Cardiac muscle cell (in vitro differentiated cells and primary cell): ENCODE measurements at regions not wholly inside any gene's neighbourhood (a gene's known extent, or its start where the extent isn't known, plus 50 kb on each side); places are given as distances from the start of the nearest gene placed in this dataset.

Experiments
- DNase-seq, 2 donors: peaks; one replicate each; pipeline versions ENCODE4 v3.0.0 to v3.0.0-alpha.2; 2010 to 2017; ENCODE audit warnings: low read depth in 1 of 2, low spot score in 1 of 2
- H3K27ac ChIP-seq: fragments of 200-600 bp; sonication (generic); 2 replicates; pipeline ENCODE4 v1.5.1; 2016
- H3K27me3 ChIP-seq: fragments of 200-600 bp; sonication (generic); 2 replicates; pipeline ENCODE4 v1.6.0; 2016; ENCODE audit warnings: control low read depth
- H3K36me3 ChIP-seq: fragments of 200-600 bp; sonication (generic); 2 replicates; pipeline ENCODE4 v1.5.1; 2016; ENCODE audit warnings: control low read depth
- H3K4me1 ChIP-seq: fragments of 200-600 bp; sonication (generic); 2 replicates; pipeline ENCODE4 v1.8.1; 2017; ENCODE audit warnings: low read depth, mild to moderate bottlenecking, mixed run types
- H3K4me3 ChIP-seq: fragments of 200-600 bp; sonication (generic); 2 replicates; pipeline ENCODE4 v1.5.1; 2016; ENCODE audit warnings: mild to moderate bottlenecking
- H3K9me3 ChIP-seq: fragments of 200-600 bp; sonication (generic); 2 replicates; pipeline ENCODE4 v1.5.1; 2017; ENCODE audit warnings: low read depth, mild to moderate bottlenecking, control low read depth
- TF ChIP-seq, protein P1 (sequence below): IDR thresholded peaks from 2 replicates; pipeline ENCODE4 v1.5.1; 2012; ENCODE audit warnings: low read depth, mild to moderate bottlenecking, low read length

- Histone ChIP-seq H3K9me3 (no peaks in the 10 kb centered on the region), H3K27me3 (peaks cover 5% of the 10 kb centered on the region), H3K27ac (no peak overlapping the region), H3K36me3 (no peaks in the 10 kb centered on the region), H3K4me1 (peaks cover 11% of the 10 kb centered on the region), H3K4me3 (no peak overlapping the region)
- TF ChIP-seq, protein P1, sequence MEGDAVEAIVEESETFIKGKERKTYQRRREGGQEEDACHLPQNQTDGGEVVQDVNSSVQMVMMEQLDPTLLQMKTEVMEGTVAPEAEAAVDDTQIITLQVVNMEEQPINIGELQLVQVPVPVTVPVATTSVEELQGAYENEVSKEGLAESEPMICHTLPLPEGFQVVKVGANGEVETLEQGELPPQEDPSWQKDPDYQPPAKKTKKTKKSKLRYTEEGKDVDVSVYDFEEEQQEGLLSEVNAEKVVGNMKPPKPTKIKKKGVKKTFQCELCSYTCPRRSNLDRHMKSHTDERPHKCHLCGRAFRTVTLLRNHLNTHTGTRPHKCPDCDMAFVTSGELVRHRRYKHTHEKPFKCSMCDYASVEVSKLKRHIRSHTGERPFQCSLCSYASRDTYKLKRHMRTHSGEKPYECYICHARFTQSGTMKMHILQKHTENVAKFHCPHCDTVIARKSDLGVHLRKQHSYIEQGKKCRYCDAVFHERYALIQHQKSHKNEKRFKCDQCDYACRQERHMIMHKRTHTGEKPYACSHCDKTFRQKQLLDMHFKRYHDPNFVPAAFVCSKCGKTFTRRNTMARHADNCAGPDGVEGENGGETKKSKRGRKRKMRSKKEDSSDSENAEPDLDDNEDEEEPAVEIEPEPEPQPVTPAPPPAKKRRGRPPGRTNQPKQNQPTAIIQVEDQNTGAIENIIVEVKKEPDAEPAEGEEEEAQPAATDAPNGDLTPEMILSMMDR, result no peak
- no peak for DNase-seq
Measured at GRCh38 chr1:59092126-59092525, 204.8 kb upstream of the FGGY start.

- no peak for DNase-seq
- TF ChIP-seq, protein P1, result no peak
- no peak overlapping the region for H3K4me3 ChIP-seq
- no peaks in the 10 kb centered on the region for H3K36me3 ChIP-seq
- H3K9me3 ChIP-seq, result no peaks in the 10 kb centered on the region
- H3K27me3 ChIP-seq, result peaks cover 4% of the 10 kb centered on the region
- no peak overlapping the region for H3K27ac ChIP-seq
- peaks cover 11% of the 10 kb centered on the region for H3K4me1 ChIP-seq
Measured at GRCh38 chr1:59094001-59094400, 202.9 kb upstream of the FGGY start.

- Histone ChIP-seq H3K27me3 (peaks cover 2% of the 10 kb centered on the region), H3K4me1 (peaks cover 11% of the 10 kb centered on the region), H3K36me3 (no peaks in the 10 kb centered on the region), H3K27ac (peak overlapping the region; percentile 72), H3K4me3 (no peak overlapping the region), H3K9me3 (no peaks in the 10 kb centered on the region)
- DNase-seq, result peak in 1 of 2 donors; percentile 73
- TF ChIP-seq, protein P1, result no peak
Measured at GRCh38 chr1:59096501-59096900, 200.4 kb upstream of the FGGY start.

GRCh38 chr1:59098655-59099054 is 198.2 kb upstream of the FGGY start:
- DNase-seq, result no peak
- no peaks in the 10 kb centered on the region for H3K36me3 ChIP-seq
- no peaks in the 10 kb centered on the region for H3K9me3 ChIP-seq
- H3K27me3 ChIP-seq, result no peaks in the 10 kb centered on the region
- no peak overlapping the region for H3K27ac ChIP-seq
- H3K4me1 ChIP-seq, result peaks cover 11% of the 10 kb centered on the region
- TF ChIP-seq, protein P1, result no peak
- H3K4me3 ChIP-seq, result no peak overlapping the region

DNA sequence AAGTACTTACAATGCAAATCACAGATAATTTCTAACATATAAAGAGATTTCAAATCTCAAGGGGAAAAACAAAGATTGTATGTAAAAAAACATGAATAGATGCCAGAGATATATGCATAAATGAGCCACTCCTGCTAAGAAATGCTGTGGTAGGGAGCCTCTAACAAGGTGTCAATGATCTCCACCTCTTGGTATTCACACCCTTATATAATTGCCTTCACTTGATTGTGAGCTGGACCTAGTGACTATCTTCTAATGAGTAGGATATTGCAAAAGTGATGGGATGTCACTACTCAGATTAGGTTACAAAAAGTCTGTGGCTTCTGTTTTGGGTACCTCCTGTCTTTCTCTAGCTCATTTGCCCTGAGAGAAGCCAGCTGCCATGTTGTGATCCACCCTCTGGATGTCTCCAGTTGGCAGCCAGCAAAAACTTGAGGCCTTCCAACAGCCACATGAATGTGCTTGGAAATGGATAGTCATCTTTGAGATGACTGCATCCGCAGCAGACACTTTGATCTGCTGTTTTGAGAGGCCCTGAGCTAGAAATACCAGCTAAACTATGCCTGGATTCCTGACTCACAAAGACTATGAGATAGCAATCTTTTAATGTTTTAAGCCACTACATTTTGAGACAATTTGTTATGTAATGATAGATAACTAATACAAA is 196.1 kb upstream of the FGGY start:
- H3K27me3 ChIP-seq, result no peaks in the 10 kb centered on the region
- no peak overlapping the region for H3K27ac ChIP-seq
- H3K4me1 ChIP-seq, result peaks cover 10% of the 10 kb centered on the region
- no peak overlapping the region for H3K4me3 ChIP-seq
- no peaks in the 10 kb centered on the region for H3K9me3 ChIP-seq
- TF ChIP-seq, protein P1, result no peak
- no peak for DNase-seq
- no peaks in the 10 kb centered on the region for H3K36me3 ChIP-seq
